HG03159 (cell line): ENCODE measurements at regions not wholly inside any gene's neighbourhood (a gene's known extent, or its start where the extent isn't known, plus 50 kb on each side); places are given as distances from the start of the nearest gene placed in this dataset.
"Not testable (repeated sequence)": the region's sequence is repeated elsewhere in the genome, so short reads cannot be mapped to it uniquely, and the experiment has no call there.

Source experiments
- ATAC-seq: cut with Tn5 transposase; IDR thresholded peaks from one replicate; pipeline ENCODE4 v1.9.1; 2021; ENCODE audit warnings: mild to moderate bottlenecking, moderate library complexity; ENCODE audit not compliant: unreplicated experiment

GRCh38 chr13:109344552-109345157, 441.7 kb downstream of the IRS2 start:
- no peak for ATAC-seq

GRCh38 chr13:109336730-109337129, 449.7 kb downstream of the IRS2 start:
- no peak for ATAC-seq

DNA sequence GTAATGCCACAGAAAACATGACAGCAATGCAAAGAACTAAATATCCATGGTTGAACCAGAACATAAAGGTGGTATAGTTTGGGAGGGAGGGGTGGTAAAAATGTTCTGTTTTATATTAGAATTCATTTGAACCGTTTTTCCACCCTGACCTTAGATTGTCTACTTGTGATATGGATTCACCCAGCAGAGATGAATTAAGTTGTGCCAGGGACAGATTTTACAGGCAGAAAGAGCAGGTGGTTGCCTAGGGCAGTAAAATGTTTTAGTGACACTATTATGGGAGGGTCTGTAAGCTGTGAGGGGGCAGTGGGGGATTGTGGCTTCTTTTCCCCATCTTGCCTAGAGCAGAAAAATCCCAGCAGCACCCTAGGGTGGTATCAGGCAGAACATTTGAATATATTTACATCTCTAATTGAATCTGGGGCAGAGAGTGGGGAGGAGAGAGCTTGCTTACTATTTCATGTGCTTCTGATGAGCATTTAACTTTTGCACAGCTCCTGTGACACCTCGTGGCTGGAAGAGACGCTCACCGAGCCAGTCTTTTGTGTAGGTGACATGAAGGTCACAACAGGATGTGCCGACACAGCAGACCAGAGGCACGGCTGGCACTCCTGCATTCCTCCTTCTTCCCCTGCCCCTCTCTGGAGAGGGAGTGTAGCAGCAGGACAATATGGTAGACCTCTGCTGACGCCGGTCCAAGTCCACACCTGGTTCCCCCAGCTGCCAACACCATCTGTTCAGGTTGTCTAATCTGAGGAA, 452.3 kb downstream of the IRS2 start:
- ATAC-seq = no peak

GRCh38 chr13:109332506-109333499, 453.6 kb downstream of the IRS2 start:
- ATAC-seq = no peak

GRCh38 chr13:109331898-109332297, 454.5 kb downstream of the IRS2 start:
- no peak for ATAC-seq

- no peak for ATAC-seq
Observed at GRCh38 chr13:109331011-109331433, 455.4 kb downstream of the IRS2 start.

- no peak for ATAC-seq
Observed at GRCh38 chr13:109330123-109330522, 456.3 kb downstream of the IRS2 start.

GRCh38 chr13:109329175-109329574, 457.2 kb downstream of the IRS2 start:
- no peak for ATAC-seq

GRCh38 chr13:109326601-109327000, 459.8 kb downstream of the IRS2 start:
- no peak for ATAC-seq

DNA sequence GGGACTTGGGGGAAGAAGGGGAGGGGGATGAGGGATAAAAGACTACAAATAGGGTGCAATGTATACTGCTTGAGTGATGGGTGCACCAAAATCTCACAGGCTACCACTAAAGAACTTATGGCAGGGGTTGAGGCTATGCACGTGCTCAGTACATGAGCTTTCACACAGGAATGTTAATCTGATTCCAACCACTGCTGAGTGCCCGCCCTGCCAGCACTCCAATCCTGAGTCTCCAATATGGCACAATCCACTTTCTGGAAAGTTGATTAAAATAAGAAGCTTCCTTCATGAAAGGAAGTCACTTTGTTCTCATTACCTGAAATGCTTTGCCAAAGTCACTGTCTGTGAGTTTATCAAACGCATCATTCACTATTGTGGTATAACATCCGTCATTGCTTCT, 463.0 kb downstream of the IRS2 start:
- ATAC-seq = no peak

- ATAC-seq = no peak
Observed at GRCh38 chr13:109318945-109319590, 467.3 kb downstream of the IRS2 start.

DNA sequence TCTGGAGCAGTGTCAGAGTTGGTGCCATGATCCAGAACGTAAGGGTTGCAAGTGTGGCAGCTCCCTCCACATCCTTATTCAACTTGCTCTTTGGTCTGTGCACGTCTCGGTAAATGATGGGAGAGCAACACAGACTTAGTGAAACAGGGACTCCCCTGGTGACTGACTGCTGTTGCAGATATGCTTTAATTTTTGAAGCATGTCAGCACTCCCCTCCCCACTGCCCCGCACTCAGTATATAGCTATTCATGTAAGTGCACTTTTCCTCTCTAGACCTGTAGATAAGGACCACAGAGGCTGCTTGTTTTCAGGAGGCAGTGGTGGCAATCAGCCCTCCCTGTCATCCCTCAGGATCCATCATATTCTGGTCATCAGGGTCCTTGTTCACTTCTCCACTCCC, 470.9 kb downstream of the IRS2 start:
- no peak for ATAC-seq

DNA sequence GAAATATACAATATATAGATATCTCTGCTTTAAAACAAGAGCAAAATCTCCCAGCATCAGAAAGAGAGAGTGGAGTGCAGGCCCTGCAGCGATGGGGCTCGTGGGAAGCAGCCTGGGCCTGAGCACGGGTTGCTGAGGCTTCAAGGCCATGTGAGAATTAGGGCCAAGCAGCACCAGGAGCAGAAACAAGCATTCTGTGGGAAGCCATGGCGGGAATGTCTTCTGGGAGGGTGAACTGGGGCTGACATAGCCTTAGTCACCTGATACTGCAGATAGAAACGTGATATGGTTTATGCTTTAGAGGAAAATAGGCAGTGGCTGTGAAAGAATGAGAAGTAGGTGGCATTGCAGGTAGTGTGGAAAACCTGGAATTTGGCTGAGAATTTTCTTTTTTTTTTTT, 472.3 kb downstream of the IRS2 start:
- no peak for ATAC-seq

- ATAC-seq = no peak
Observed at GRCh38 chr13:109312399-109312798, 474.0 kb downstream of the IRS2 start.

DNA sequence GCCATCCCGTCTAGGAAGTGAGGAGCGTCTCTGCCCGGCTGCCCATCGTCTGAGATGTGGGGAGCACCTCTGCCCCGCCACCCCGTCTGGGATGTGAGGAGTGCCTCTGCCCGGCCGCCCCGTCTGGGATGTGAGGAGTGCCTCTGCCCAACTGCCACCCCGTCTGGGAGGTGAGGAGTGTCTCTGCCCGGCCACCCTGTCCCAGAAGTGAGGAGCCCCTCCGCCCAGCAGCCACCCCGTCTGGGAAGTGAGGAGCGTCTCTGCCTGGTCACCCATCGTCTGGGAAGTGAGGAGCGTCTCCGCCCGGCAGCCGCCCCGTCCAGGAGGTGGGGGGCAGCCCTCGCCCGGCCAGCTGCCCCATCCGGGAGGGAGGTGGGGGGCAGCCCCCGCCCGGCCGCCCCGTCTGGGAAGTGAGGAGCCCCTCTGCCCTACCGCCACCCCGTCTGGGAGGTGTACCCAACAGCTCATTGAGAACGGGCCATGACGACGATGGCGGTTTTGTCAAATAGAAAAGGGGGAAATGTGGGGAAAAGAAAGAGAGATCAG, 474.9 kb downstream of the IRS2 start:
- ATAC-seq = not testable (repeated sequence)

DNA sequence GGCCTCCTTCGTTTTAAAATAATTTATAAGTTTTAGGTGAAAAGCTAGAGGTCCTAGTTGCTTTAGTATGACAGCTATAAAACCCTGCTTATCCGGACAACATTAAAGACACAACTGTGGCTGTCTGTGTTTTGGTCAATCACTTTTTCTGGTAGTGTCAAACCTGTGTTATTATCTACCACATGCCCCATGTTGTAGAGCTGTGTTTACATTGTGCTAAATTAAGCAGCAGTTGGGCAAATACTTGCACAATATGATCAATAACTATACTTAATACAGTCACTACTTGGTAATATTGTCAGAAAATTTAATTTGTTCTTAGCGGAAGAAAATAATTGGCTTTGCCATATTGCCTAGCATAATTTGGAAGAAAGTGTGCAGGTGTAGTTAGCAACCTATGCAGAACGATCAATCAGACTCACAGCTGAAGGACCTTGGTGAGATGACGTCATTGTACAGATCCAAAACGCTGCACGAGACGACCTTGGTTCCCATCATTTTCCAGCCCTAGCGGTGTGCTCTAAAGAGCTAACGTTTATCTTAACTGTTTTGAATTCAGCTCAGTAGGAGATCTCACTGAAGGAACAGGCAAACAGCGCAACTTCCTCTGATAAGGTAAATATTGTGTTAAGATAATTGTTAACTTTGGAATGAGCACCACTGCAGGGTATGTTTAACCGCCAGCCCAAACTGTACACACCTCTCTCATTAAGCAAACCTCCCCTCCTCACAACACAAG, 476.6 kb downstream of the IRS2 start:
- ATAC-seq = no peak

- no peak for ATAC-seq
Observed at GRCh38 chr13:109307027-109307426, 479.4 kb downstream of the IRS2 start.

GRCh38 chr13:109301726-109302125, 484.7 kb downstream of the IRS2 start:
- ATAC-seq = no peak

DNA sequence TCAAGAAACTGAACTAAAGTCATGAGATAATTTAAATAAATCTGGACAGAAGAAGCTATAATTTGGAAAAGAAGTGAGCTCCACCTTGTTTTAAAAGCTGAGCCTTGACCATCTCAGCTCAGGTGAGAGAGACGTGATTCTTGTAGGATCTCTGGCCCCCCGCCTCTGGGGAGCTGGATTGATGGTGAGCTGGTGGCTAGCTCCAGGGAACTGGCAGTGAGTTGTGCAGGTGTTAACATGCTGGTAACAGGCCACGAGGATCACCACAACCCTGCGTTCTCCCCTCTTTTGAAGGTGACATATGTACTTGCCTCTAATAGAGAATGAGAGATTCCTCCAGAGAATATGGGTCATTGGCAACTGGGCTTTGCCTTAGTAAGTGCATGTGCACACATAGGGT, 485.1 kb downstream of the IRS2 start:
- no peak for ATAC-seq

GRCh38 chr13:109297628-109298027, 488.8 kb downstream of the IRS2 start:
- ATAC-seq = no peak
